ENCODE measurements at regions not wholly inside any gene's neighbourhood (a gene's known extent, or its start where the extent isn't known, plus 50 kb on each side); places are given as distances from the start of the nearest gene placed in this dataset.

- no peak for FAIRE-seq
Measured at GRCh38 chr10:78164702-78165101, 131.0 kb downstream of the RPS24 start.

GRCh38 chr10:78165172-78165571, 131.5 kb downstream of the RPS24 start:
- no peak for FAIRE-seq

GRCh38 chr10:78165617-78166016, 132.0 kb downstream of the RPS24 start:
- no peak for FAIRE-seq

- FAIRE-seq = no peak
Measured at GRCh38 chr10:78166261-78166660, 132.6 kb downstream of the RPS24 start.

GRCh38 chr10:78169214-78169613, 135.6 kb downstream of the RPS24 start:
- FAIRE-seq = no peak

GRCh38 chr10:78170026-78170475, 136.4 kb downstream of the RPS24 start:
- no peak for FAIRE-seq

GRCh38 chr10:78171633-78172400, 138.2 kb downstream of the RPS24 start:
- FAIRE-seq = no peak

- FAIRE-seq = no peak
Measured at GRCh38 chr10:78173360-78174015, 139.8 kb downstream of the RPS24 start.

GRCh38 chr10:78175444-78176015, 141.9 kb downstream of the RPS24 start:
- no peak for FAIRE-seq

- no peak for FAIRE-seq
Measured at GRCh38 chr10:78176320-78177317, 143.0 kb downstream of the RPS24 start.

- no peak for FAIRE-seq
Measured at GRCh38 chr10:78177491-78178185, 144.0 kb downstream of the RPS24 start.

- no peak for FAIRE-seq
Measured at GRCh38 chr10:78178397-78178796, 144.7 kb downstream of the RPS24 start.

GRCh38 chr10:78178940-78179339, 145.3 kb downstream of the RPS24 start:
- no peak for FAIRE-seq

GRCh38 chr10:78179886-78180705, 146.4 kb downstream of the RPS24 start:
- FAIRE-seq = no peak

- FAIRE-seq = no peak
Measured at GRCh38 chr10:78181381-78182055, 147.9 kb downstream of the RPS24 start.

- FAIRE-seq = no peak
Measured at GRCh38 chr10:78182841-78183240, 149.2 kb downstream of the RPS24 start.

- no peak for FAIRE-seq
Measured at GRCh38 chr10:78184851-78185692, 151.4 kb downstream of the RPS24 start.

GRCh38 chr10:78185693-78186055, 152.0 kb downstream of the RPS24 start:
- FAIRE-seq = no peak

GRCh38 chr10:78186572-78186971, 152.9 kb downstream of the RPS24 start:
- FAIRE-seq = no peak

GRCh38 chr10:78187371-78187770, 153.7 kb downstream of the RPS24 start:
- FAIRE-seq = no peak
